WTC11 (cell line): ENCODE measurements at regions not wholly inside any gene's neighbourhood (a gene's known extent, or its start where the extent isn't known, plus 50 kb on each side); places are given as distances from the start of the nearest gene placed in this dataset.

ENCODE experiments used
- ATAC-seq: fragments of 200-7000 bp; cut with Tn5 transposase; 2 replicates; pipeline ENCODE4 v1.10.0; 2021; ENCODE audit warnings: mild to moderate bottlenecking, moderate library complexity
- CTCF ChIA-PET: fragments of 300-600 bp; sonication (Branson Sonifier 250); formaldehyde crosslinking; loops from one replicate; lab custom pipeline; 2021; ENCODE audit warnings: antibody characterized with exemption; lab: Charles Lee
- POLR2A ChIA-PET: fragments of 350-600 bp; sonication (Branson Sonifier 250); formaldehyde crosslinking; loops from one replicate; lab custom pipeline; 2021; ENCODE audit warnings: antibody characterized with exemption; lab: Charles Lee
- DNase-seq: peaks from one replicate; pipeline ENCODE4 v3.0.0; 2021; ENCODE audit warnings: low spot score
- H3K27ac Mint-ChIP-seq: 2 replicates; pipeline ENCODE4 v1.8.0; 2021; ENCODE audit warnings: mixed read lengths
- H3K27me3 Mint-ChIP-seq: 2 replicates; pipeline ENCODE4 v1.8.0; 2021; ENCODE audit warnings: low read depth, mild to moderate bottlenecking, moderate library complexity, mixed read lengths
- H3K36me3 Mint-ChIP-seq: 2 replicates; pipeline ENCODE4 v1.8.0; 2021; ENCODE audit warnings: mixed read lengths
- H3K4me1 Mint-ChIP-seq: 2 replicates; pipeline ENCODE4 v1.8.0; 2022; ENCODE audit warnings: mixed read lengths
- H3K4me3 Mint-ChIP-seq: 2 replicates; pipeline ENCODE4 v1.8.0; 2021; ENCODE audit warnings: mild to moderate bottlenecking, moderate library complexity, mixed read lengths
- H3K9me3 Mint-ChIP-seq: 2 replicates; pipeline ENCODE4 v1.8.0; 2021; ENCODE audit warnings: mixed read lengths
- ARID4B ChIP-seq: sonication (generic); formaldehyde crosslinking; IDR thresholded peaks from 2 replicates; pipeline ENCODE4 v1.8.0; 2023; ENCODE audit warnings: missing genetic modification reagents, mild to moderate bottlenecking, borderline replicate concordance
- CDX4 ChIP-seq: fragments of 250-450 bp; sonication (Bioruptor Pico); IDR thresholded peaks from 2 replicates; pipeline ENCODE4 v1.9.0; 2021; ENCODE audit warnings: moderate library complexity, mild to moderate bottlenecking, inconsistent platforms, borderline replicate concordance
- ELF4 ChIP-seq: sonication (generic); formaldehyde crosslinking; IDR thresholded peaks from 2 replicates; pipeline ENCODE4 v1.8.1; 2022; ENCODE audit warnings: low read depth, mild to moderate bottlenecking, moderate library complexity, missing genetic modification reagents
- FOXP1 ChIP-seq: sonication (generic); formaldehyde crosslinking; IDR thresholded peaks from 2 replicates; pipeline ENCODE4 v1.8.0; 2022; ENCODE audit warnings: missing genetic modification reagents, mild to moderate bottlenecking, moderate library complexity, borderline replicate concordance
- GTF2I ChIP-seq: fragments of 250-450 bp; sonication (Bioruptor Pico); conservative IDR thresholded peaks from 2 replicates; pipeline ENCODE4 v1.4.0; 2021; ENCODE audit warnings: mild to moderate bottlenecking
- HMGA2 ChIP-seq: fragments of 250-450 bp; sonication (Bioruptor Pico); IDR thresholded peaks from 2 replicates; pipeline ENCODE4 v1.4.0; 2021; ENCODE audit warnings: mild to moderate bottlenecking, moderate library complexity
- IRF1 ChIP-seq: sonication (generic); formaldehyde crosslinking; IDR thresholded peaks from 2 replicates; pipeline ENCODE4 v1.8.0; 2023; ENCODE audit warnings: missing genetic modification reagents
- IRF2 ChIP-seq: sonication (generic); formaldehyde crosslinking; IDR thresholded peaks from 2 replicates; pipeline ENCODE4 v1.8.0; 2022; ENCODE audit warnings: low read depth, missing genetic modification reagents, borderline replicate concordance
- JUN ChIP-seq: sonication (generic); formaldehyde crosslinking; IDR thresholded peaks from 2 replicates; pipeline ENCODE4 v1.8.0; 2023; ENCODE audit warnings: mild to moderate bottlenecking, missing genetic modification reagents
- MAX ChIP-seq: sonication (generic); formaldehyde crosslinking; IDR thresholded peaks from 2 replicates; pipeline ENCODE4 v1.8.0; 2022; ENCODE audit warnings: mild to moderate bottlenecking, missing genetic modification reagents
- NFYB ChIP-seq: sonication (generic); formaldehyde crosslinking; conservative IDR thresholded peaks from 2 replicates; pipeline ENCODE4 v1.8.0; 2022; ENCODE audit warnings: low read depth, missing genetic modification reagents
- SP1 ChIP-seq: sonication (generic); formaldehyde crosslinking; conservative IDR thresholded peaks from 2 replicates; pipeline ENCODE4 v1.8.1; 2022; ENCODE audit warnings: missing genetic modification reagents
- TCF7 ChIP-seq: sonication (generic); formaldehyde crosslinking; IDR thresholded peaks from 2 replicates; pipeline ENCODE4 v1.8.0; 2022; ENCODE audit warnings: mild to moderate bottlenecking, low read depth, missing genetic modification reagents, moderate library complexity
- ZNF121 ChIP-seq: sonication (generic); formaldehyde crosslinking; IDR thresholded peaks from 2 replicates; pipeline ENCODE4 v1.8.0; 2023; ENCODE audit warnings: missing genetic modification reagents
- ZNF396 ChIP-seq: fragments of 250-450 bp; sonication (Bioruptor Pico); IDR thresholded peaks from 2 replicates; pipeline ENCODE4 v1.8.0; 2021; ENCODE audit warnings: mild to moderate bottlenecking, moderate library complexity, borderline replicate concordance
- ZNF425 ChIP-seq: fragments of 250-450 bp; sonication (Bioruptor Pico); conservative IDR thresholded peaks from 2 replicates; pipeline ENCODE4 v1.9.0; 2021; ENCODE audit warnings: mild to moderate bottlenecking
- TF ChIP-seq, protein P1 (sequence below): sonication (generic); formaldehyde crosslinking; IDR thresholded peaks from 2 replicates; pipeline ENCODE4 v1.8.1; 2022; ENCODE audit warnings: low read depth, missing genetic modification reagents, borderline replicate concordance
- TF ChIP-seq, protein P2 (sequence below): fragments of 250-450 bp; sonication (Bioruptor Pico); IDR thresholded peaks from 2 replicates; pipeline ENCODE4 v1.9.0; 2021; ENCODE audit warnings: mild to moderate bottlenecking, borderline replicate concordance
- TF ChIP-seq, protein P3 (sequence below): sonication (generic); formaldehyde crosslinking; IDR thresholded peaks from 2 replicates; pipeline ENCODE4 v1.8.1; 2022; ENCODE audit warnings: missing genetic modification reagents, borderline replicate concordance

- peaks cover 72% of the 10 kb centered on the region for H3K9me3 Mint-ChIP-seq
- TF ChIP-seq MAX (no peak), IRF2 (CRISPR knock-in tag) (no peak), FOXP1 (CRISPR knock-in tag) (no peak), NFYB (no peak), JUN (CRISPR knock-in tag) (no peak), ARID4B (CRISPR knock-in tag) (no peak), IRF1 (no peak)
- ChIA-PET CTCF (no interaction called here), POLR2A (no interaction called here)
- no peak overlapping the region for H3K4me3 Mint-ChIP-seq
- DNase-seq (no peak), ATAC-seq (no peak)
- H3K4me1 Mint-ChIP-seq = peaks cover under 1% of the 10 kb centered on the region
- H3K27me3 Mint-ChIP-seq = no peaks in the 10 kb centered on the region; the same call in 1 of the 2 replicates
- peaks cover 30% of the 10 kb centered on the region for H3K36me3 Mint-ChIP-seq
- H3K27ac Mint-ChIP-seq = no peak overlapping the region
Observed at GRCh38 chr2:137800386-137800785, 163.9 kb upstream of the HNMT start.

- H3K4me3 Mint-ChIP-seq = no peak overlapping the region
- ATAC-seq = no peak
- POLR2A ChIA-PET = no interaction called here
- TF ChIP-seq TCF7 (CRISPR knock-in tag) (no peak), SP1 (CRISPR knock-in tag) (no peak), CDX4 (CRISPR knock-in tag) (no peak), ZNF396 (no peak), GTF2I (no peak), ZNF425 (CRISPR knock-in tag) (no peak), HMGA2 (CRISPR knock-in tag) (no peak), ZNF121 (CRISPR knock-in tag) (no peak), ELF4 (no peak), FOXP1 (CRISPR knock-in tag) (no peak)
- TF ChIP-seq, protein P1, sequence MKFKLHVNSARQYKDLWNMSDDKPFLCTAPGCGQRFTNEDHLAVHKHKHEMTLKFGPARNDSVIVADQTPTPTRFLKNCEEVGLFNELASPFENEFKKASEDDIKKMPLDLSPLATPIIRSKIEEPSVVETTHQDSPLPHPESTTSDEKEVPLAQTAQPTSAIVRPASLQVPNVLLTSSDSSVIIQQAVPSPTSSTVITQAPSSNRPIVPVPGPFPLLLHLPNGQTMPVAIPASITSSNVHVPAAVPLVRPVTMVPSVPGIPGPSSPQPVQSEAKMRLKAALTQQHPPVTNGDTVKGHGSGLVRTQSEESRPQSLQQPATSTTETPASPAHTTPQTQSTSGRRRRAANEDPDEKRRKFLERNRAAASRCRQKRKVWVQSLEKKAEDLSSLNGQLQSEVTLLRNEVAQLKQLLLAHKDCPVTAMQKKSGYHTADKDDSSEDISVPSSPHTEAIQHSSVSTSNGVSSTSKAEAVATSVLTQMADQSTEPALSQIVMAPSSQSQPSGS (CRISPR knock-in tag) = no peak
- TF ChIP-seq, protein P2, sequence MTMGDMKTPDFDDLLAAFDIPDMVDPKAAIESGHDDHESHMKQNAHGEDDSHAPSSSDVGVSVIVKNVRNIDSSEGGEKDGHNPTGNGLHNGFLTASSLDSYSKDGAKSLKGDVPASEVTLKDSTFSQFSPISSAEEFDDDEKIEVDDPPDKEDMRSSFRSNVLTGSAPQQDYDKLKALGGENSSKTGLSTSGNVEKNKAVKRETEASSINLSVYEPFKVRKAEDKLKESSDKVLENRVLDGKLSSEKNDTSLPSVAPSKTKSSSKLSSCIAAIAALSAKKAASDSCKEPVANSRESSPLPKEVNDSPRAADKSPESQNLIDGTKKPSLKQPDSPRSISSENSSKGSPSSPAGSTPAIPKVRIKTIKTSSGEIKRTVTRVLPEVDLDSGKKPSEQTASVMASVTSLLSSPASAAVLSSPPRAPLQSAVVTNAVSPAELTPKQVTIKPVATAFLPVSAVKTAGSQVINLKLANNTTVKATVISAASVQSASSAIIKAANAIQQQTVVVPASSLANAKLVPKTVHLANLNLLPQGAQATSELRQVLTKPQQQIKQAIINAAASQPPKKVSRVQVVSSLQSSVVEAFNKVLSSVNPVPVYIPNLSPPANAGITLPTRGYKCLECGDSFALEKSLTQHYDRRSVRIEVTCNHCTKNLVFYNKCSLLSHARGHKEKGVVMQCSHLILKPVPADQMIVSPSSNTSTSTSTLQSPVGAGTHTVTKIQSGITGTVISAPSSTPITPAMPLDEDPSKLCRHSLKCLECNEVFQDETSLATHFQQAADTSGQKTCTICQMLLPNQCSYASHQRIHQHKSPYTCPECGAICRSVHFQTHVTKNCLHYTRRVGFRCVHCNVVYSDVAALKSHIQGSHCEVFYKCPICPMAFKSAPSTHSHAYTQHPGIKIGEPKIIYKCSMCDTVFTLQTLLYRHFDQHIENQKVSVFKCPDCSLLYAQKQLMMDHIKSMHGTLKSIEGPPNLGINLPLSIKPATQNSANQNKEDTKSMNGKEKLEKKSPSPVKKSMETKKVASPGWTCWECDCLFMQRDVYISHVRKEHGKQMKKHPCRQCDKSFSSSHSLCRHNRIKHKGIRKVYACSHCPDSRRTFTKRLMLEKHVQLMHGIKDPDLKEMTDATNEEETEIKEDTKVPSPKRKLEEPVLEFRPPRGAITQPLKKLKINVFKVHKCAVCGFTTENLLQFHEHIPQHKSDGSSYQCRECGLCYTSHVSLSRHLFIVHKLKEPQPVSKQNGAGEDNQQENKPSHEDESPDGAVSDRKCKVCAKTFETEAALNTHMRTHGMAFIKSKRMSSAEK = no peak
- TF ChIP-seq, protein P3, sequence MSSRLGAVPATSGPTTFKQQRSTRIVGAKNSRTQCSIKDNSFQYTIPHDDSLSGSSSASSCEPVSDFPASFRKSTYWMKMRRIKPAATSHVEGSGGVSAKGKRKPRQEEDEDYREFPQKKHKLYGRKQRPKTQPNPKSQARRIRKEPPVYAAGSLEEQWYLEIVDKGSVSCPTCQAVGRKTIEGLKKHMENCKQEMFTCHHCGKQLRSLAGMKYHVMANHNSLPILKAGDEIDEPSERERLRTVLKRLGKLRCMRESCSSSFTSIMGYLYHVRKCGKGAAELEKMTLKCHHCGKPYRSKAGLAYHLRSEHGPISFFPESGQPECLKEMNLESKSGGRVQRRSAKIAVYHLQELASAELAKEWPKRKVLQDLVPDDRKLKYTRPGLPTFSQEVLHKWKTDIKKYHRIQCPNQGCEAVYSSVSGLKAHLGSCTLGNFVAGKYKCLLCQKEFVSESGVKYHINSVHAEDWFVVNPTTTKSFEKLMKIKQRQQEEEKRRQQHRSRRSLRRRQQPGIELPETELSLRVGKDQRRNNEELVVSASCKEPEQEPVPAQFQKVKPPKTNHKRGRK = no peak
Observed at GRCh38 chr2:137801228-137801627, 163.0 kb upstream of the HNMT start.

More at GRCh38 chr2:137801228-137801627, 163.0 kb upstream of the HNMT start:
- no peak for DNase-seq
- peaks cover 9% of the 10 kb centered on the region for H3K4me1 Mint-ChIP-seq
- peaks cover 63% of the 10 kb centered on the region for H3K9me3 Mint-ChIP-seq
- H3K27me3 Mint-ChIP-seq = no peaks in the 10 kb centered on the region; the same call in 1 of the 2 replicates
- H3K27ac Mint-ChIP-seq = no peak overlapping the region
- H3K36me3 Mint-ChIP-seq = peaks cover 30% of the 10 kb centered on the region
- CTCF ChIA-PET = no interaction called here
